Liver (tissue), 8 donors: ENCODE measurements at regions not wholly inside any gene's neighbourhood (a gene's known extent, or its start where the extent isn't known, plus 50 kb on each side); places are given as distances from the start of the nearest gene placed in this dataset.

Experiments
- DNase-seq: peaks from one replicate; pipeline ENCODE4 v3.0.0-alpha.2; 2017; ENCODE audit warnings: low spot score
- H3K27ac ChIP-seq, 2 donors: one replicate each; pipeline ENCODE4 v1.7.0; 2013; ENCODE audit warnings: inconsistent platforms in 2 of 2, low read length in 2 of 2, control low read depth in 1 of 2, low read depth in 1 of 2, mild to moderate bottlenecking in 1 of 2
- H3K27me3 ChIP-seq, 4 donors: one replicate each; pipeline versions ENCODE4 v1.6.1 to v1.7.0; 2013; ENCODE audit warnings: low read length in 3 of 4, inconsistent platforms in 1 of 4, mild to moderate bottlenecking in 1 of 4, moderate library complexity in 1 of 4; ENCODE audit not compliant: control insufficient read depth in 4 of 4, insufficient read depth in 4 of 4
- H3K36me3 ChIP-seq, 4 donors: one replicate each; pipeline versions ENCODE4 v1.6.1 to v1.7.0; 2013; ENCODE audit warnings: low read length in 3 of 4, mild to moderate bottlenecking in 3 of 4, low read depth in 1 of 4, moderate library complexity in 1 of 4; ENCODE audit not compliant: control insufficient read depth in 4 of 4, insufficient read depth in 3 of 4
- H3K4me1 ChIP-seq, 4 donors: one replicate each; pipeline versions ENCODE4 v1.6.1 to v1.7.0; 2013; ENCODE audit warnings: low read length in 3 of 4, mild to moderate bottlenecking in 3 of 4, moderate library complexity in 1 of 4; ENCODE audit not compliant: control insufficient read depth in 4 of 4, insufficient read depth in 4 of 4
- H3K4me3 ChIP-seq, 3 donors: one replicate each; pipeline versions ENCODE4 v1.6.1 to v1.7.0; 2013; ENCODE audit warnings: low read length in 3 of 3, control low read depth in 1 of 3, low read depth in 1 of 3, mild to moderate bottlenecking in 1 of 3
- H3K9ac ChIP-seq, 2 donors: one replicate each; pipeline ENCODE4 v1.7.0; 2013; ENCODE audit warnings: low read length in 2 of 2, mild to moderate bottlenecking in 2 of 2, moderate library complexity in 2 of 2, control low read depth in 1 of 2, low read depth in 1 of 2
- H3K9me3 ChIP-seq, 4 donors: one replicate each; pipeline versions ENCODE4 v1.6.1 to v1.7.0; 2013; ENCODE audit warnings: low read length in 3 of 4; ENCODE audit not compliant: control insufficient read depth in 4 of 4
- ATF3 ChIP-seq: IDR thresholded peaks from 2 replicates; pipeline ENCODE4 v1.6.1; 2016; ENCODE audit warnings: antibody characterized with exemption
- CTCF ChIP-seq: fragments of 150-350 bp; IDR thresholded peaks from 2 replicates; pipeline ENCODE4 v1.5.1; 2017; ENCODE audit warnings: improper control_type of control experiment, low read depth, low read length; ENCODE audit not compliant: missing input control
- EGR1 ChIP-seq, 2 donors: IDR thresholded peaks; 2 replicates each; pipeline ENCODE4 v1.6.1; 2016 to 2018; ENCODE audit warnings: antibody characterized with exemption in 2 of 2, low read depth in 2 of 2
- FOXA1 ChIP-seq: IDR thresholded peaks from 2 replicates; pipeline ENCODE4 v1.6.1; 2016; ENCODE audit warnings: antibody characterized with exemption
- GABPA ChIP-seq, 2 donors: IDR thresholded peaks in 1 of 2; conservative IDR thresholded peaks in 1 of 2; 2 replicates each; pipeline ENCODE4 v1.6.1; 2016; ENCODE audit warnings: antibody characterized with exemption in 2 of 2, mild to moderate bottlenecking in 1 of 2, moderate library complexity in 1 of 2
- HNF4A ChIP-seq, 2 donors: conservative IDR thresholded peaks; 2 replicates each; pipeline ENCODE4 v1.6.1; 2016; ENCODE audit warnings: antibody characterized with exemption in 2 of 2, mild to moderate bottlenecking in 2 of 2
- HNF4G ChIP-seq: IDR thresholded peaks from 2 replicates; pipeline ENCODE4 v1.6.1; 2016; ENCODE audit warnings: antibody characterized with exemption
- JUND ChIP-seq, 2 donors: IDR thresholded peaks; 2 replicates each; pipeline ENCODE4 v1.6.1; 2016; ENCODE audit warnings: antibody characterized with exemption in 2 of 2
- MAX ChIP-seq: IDR thresholded peaks from 2 replicates; pipeline ENCODE4 v1.6.1; 2016; ENCODE audit warnings: antibody characterized with exemption
- NR2F2 ChIP-seq: IDR thresholded peaks from 2 replicates; pipeline ENCODE4 v1.6.1; 2016; ENCODE audit warnings: antibody characterized with exemption
- RAD21 ChIP-seq, 2 donors: IDR thresholded peaks; 2 replicates each; pipeline ENCODE4 v1.6.1; 2016; ENCODE audit warnings: antibody characterized with exemption in 2 of 2, mild to moderate bottlenecking in 2 of 2
- REST ChIP-seq: IDR thresholded peaks from 2 replicates; pipeline ENCODE4 v1.6.1; 2016; ENCODE audit warnings: antibody characterized with exemption, mild to moderate bottlenecking
- TAF1 ChIP-seq: conservative IDR thresholded peaks from 2 replicates; pipeline ENCODE4 v1.6.1; 2016; ENCODE audit warnings: antibody characterized with exemption, mild to moderate bottlenecking
- YY1 ChIP-seq: IDR thresholded peaks from 2 replicates; pipeline ENCODE4 v1.6.1; 2016; ENCODE audit warnings: antibody characterized with exemption, mild to moderate bottlenecking
- ZBTB33 ChIP-seq: IDR thresholded peaks from 2 replicates; pipeline ENCODE4 v1.6.1; 2016; ENCODE audit warnings: antibody characterized with exemption
- WGBS: extraction: QIAGEN DNeasy Blood & Tissue Kit; methylation state at CpG from one replicate; pipeline ENCODE4 v1.1.7; 2013; 5-methylcytosine and 5-hydroxymethylcytosine counted together
- donor health status: healthy.
- donor health status: healthy.
- donor health status: healthy.
- donor health status: healthy.
- donor health status: healthy.

GRCh38 chr18:43589611-43590151, 312.4 kb upstream of the SYT4 start:
- no peaks in the 10 kb centered on the region for H3K36me3 ChIP-seq
- no peak overlapping the region for H3K27ac ChIP-seq
- H3K9ac ChIP-seq, result no peak overlapping the region
- 84% methylated on average over 11 of the region's 11 CpGs for WGBS
- no peaks in the 10 kb centered on the region for H3K4me1 ChIP-seq
- no peak overlapping the region for H3K4me3 ChIP-seq
- H3K9me3 ChIP-seq, result no peaks in the 10 kb centered on the region
- DNase-seq, result no peak
- TF ChIP-seq JUND (IDR thresholded peaks at IDR 0.05) (no peak), CTCF (no peak), ATF3 (no peak), FOXA1 (no peak), EGR1 (IDR thresholded peaks at IDR 0.05; ENCODE audit: low read depth in 2 of 2) (no peak), YY1 (no peak), RAD21 (IDR thresholded peaks at IDR 0.05) (no peak), GABPA (IDR thresholded peaks at IDR 0.05 in 1 of 2, conservative IDR thresholded peaks at IDR 0.05 in 1 of 2) (no peak), ZBTB33 (no peak), HNF4A (conservative IDR thresholded peaks at IDR 0.05) (no peak), HNF4G (no peak), MAX (no peak), TAF1 (no peak), NR2F2 (no peak)
- no peaks in the 10 kb centered on the region for H3K27me3 ChIP-seq

GRCh38 chr18:43590182-43590903, 313.1 kb upstream of the SYT4 start:
- no peaks in the 10 kb centered on the region for H3K9me3 ChIP-seq
- H3K27me3 ChIP-seq, result no peaks in the 10 kb centered on the region
- H3K36me3 ChIP-seq, result no peaks in the 10 kb centered on the region
- H3K9ac ChIP-seq, result no peak overlapping the region
- TF ChIP-seq REST (no peak), MAX (no peak), HNF4G (no peak), FOXA1 (no peak), CTCF (no peak)
- H3K4me3 ChIP-seq, result no peak overlapping the region
- WGBS, result 90% methylated on average over 20 of the region's 20 CpGs
- H3K27ac ChIP-seq, result no peak overlapping the region
- H3K4me1 ChIP-seq, result no peaks in the 10 kb centered on the region
- DNase-seq, result no peak
